HCT116 (cell line): ENCODE measurements at regions not wholly inside any gene's neighbourhood (a gene's known extent, or its start where the extent isn't known, plus 50 kb on each side); places are given as distances from the start of the nearest gene placed in this dataset.

ENCODE experiments used
- CEBPB ChIP-seq: IDR thresholded peaks from 2 replicates; pipeline ENCODE4 v1.6.1; 2012; ENCODE audit warnings: low read depth
- CTCF ChIP-seq, 3 experiments: fragments of 200-600 bp in 1 of 3; sonication (generic) in 1 of 3; IDR thresholded peaks in 2 of 3; conservative IDR thresholded peaks in 1 of 3; 2 replicates each; pipeline ENCODE4 v1.5.1; 2012 to 2017; ENCODE audit warnings: low read depth in 2 of 3, low read length in 2 of 3, antibody characterized with exemption in 1 of 3, borderline replicate concordance in 1 of 3, control low read depth in 1 of 3, mild to moderate bottlenecking in 1 of 3, mixed read lengths in 1 of 3, mixed run types in 1 of 3, moderate library complexity in 1 of 3; ENCODE audit not compliant: insufficient read depth in 1 of 3
- EZH2phosphoT487 ChIP-seq: fragments of 200-600 bp; IDR thresholded peaks from 2 replicates; pipeline ENCODE4 v1.6.1; 2018; ENCODE audit warnings: antibody characterized with exemption, borderline replicate concordance
- POLR2A ChIP-seq: IDR thresholded peaks from 2 replicates; pipeline ENCODE4 v1.7.0; 2011; ENCODE audit warnings: borderline replicate concordance; ENCODE audit not compliant: insufficient read depth, insufficient read length; ENCODE audit errors: extremely low read depth
- REST ChIP-seq: IDR thresholded peaks from 2 replicates; pipeline ENCODE4 v1.6.1; 2012; ENCODE audit warnings: low read depth
- TCF7L2 ChIP-seq: IDR thresholded peaks from 2 replicates; pipeline ENCODE4 v1.7.0; 2011; ENCODE audit warnings: borderline replicate concordance, inconsistent platforms; ENCODE audit not compliant: insufficient read depth, insufficient read length; ENCODE audit errors: extremely low read depth
- YY1 ChIP-seq: IDR thresholded peaks from 2 replicates; pipeline ENCODE4 v1.6.1; 2011; ENCODE audit warnings: low read length, low read depth, moderate library complexity, mild to moderate bottlenecking; ENCODE audit not compliant: insufficient replicate concordance; ENCODE audit errors: extremely low read depth
- ZFX ChIP-seq: fragments of 450-650 bp; IDR thresholded peaks from 2 replicates; pipeline ENCODE4 v1.6.1; 2017
- ZNF274 ChIP-seq: fragments of 200-500 bp; sonication (Bioruptor generic); IDR thresholded peaks from 2 replicates; pipeline ENCODE4 v1.6.1; 2014; ENCODE audit warnings: mild to moderate bottlenecking, low read depth, low read length, inconsistent platforms

GRCh38 chr6:133833949-133834359, 55.0 kb upstream of the TCF21 start:
- no peak for TF ChIP-seq ZNF274
- TF ChIP-seq CEBPB, result no peak
- TF ChIP-seq EZH2phosphoT487, result no peak
- no peak for TF ChIP-seq TCF7L2
- TF ChIP-seq POLR2A, result no peak
- TF ChIP-seq REST, result no peak
- TF ChIP-seq ZFX, result no peak
- no peak for TF ChIP-seq YY1
- TF ChIP-seq CTCF (IDR thresholded peaks at IDR 0.05 in 2 of 3, conservative IDR thresholded peaks at IDR 0.05 in 1 of 3; ENCODE audit: borderline replicate concordance in 1 of 3, insufficient read depth in 1 of 3, low read depth in 2 of 3, low read length in 2 of 3), result no peak
